Liver (tissue), 3 donors: ENCODE measurements at regions not wholly inside any gene's neighbourhood (a gene's known extent, or its start where the extent isn't known, plus 50 kb on each side); places are given as distances from the start of the nearest gene placed in this dataset.

Experiments
- EGR1 ChIP-seq, 2 donors: IDR thresholded peaks; 2 replicates each; pipeline ENCODE4 v1.6.1; 2016 to 2018; ENCODE audit warnings: antibody characterized with exemption in 2 of 2, low read depth in 2 of 2
- FOXA1 ChIP-seq: IDR thresholded peaks from 2 replicates; pipeline ENCODE4 v1.6.1; 2016; ENCODE audit warnings: antibody characterized with exemption
- GABPA ChIP-seq, 2 donors: IDR thresholded peaks in 1 of 2; conservative IDR thresholded peaks in 1 of 2; 2 replicates each; pipeline ENCODE4 v1.6.1; 2016; ENCODE audit warnings: antibody characterized with exemption in 2 of 2, mild to moderate bottlenecking in 1 of 2, moderate library complexity in 1 of 2
- HNF4A ChIP-seq, 2 donors: conservative IDR thresholded peaks; 2 replicates each; pipeline ENCODE4 v1.6.1; 2016; ENCODE audit warnings: antibody characterized with exemption in 2 of 2, mild to moderate bottlenecking in 2 of 2
- JUND ChIP-seq, 2 donors: IDR thresholded peaks; 2 replicates each; pipeline ENCODE4 v1.6.1; 2016; ENCODE audit warnings: antibody characterized with exemption in 2 of 2
- RAD21 ChIP-seq, 2 donors: IDR thresholded peaks; 2 replicates each; pipeline ENCODE4 v1.6.1; 2016; ENCODE audit warnings: antibody characterized with exemption in 2 of 2, mild to moderate bottlenecking in 2 of 2
- RXRA ChIP-seq, 2 donors: IDR thresholded peaks; 2 replicates each; pipeline ENCODE4 v1.6.1; 2017 to 2018; ENCODE audit warnings: antibody characterized with exemption in 2 of 2, mild to moderate bottlenecking in 1 of 2
- SP1 ChIP-seq: IDR thresholded peaks from 2 replicates; pipeline ENCODE4 v1.6.1; 2018; ENCODE audit warnings: antibody characterized with exemption, mild to moderate bottlenecking
- YY1 ChIP-seq: IDR thresholded peaks from 2 replicates; pipeline ENCODE4 v1.6.1; 2016; ENCODE audit warnings: antibody characterized with exemption, mild to moderate bottlenecking
- TF ChIP-seq, protein P1 (sequence below): IDR thresholded peaks from 2 replicates; pipeline ENCODE4 v1.6.1; 2016; ENCODE audit warnings: antibody characterized with exemption, mild to moderate bottlenecking
- TF ChIP-seq, protein P2 (sequence below): fragments of 150-350 bp; IDR thresholded peaks from 2 replicates; pipeline ENCODE4 v1.5.1; 2017; ENCODE audit warnings: improper control_type of control experiment, low read depth, low read length; ENCODE audit not compliant: missing input control
- TF ChIP-seq, protein P3 (sequence below): IDR thresholded peaks from 2 replicates; pipeline ENCODE4 v1.6.1; 2016; ENCODE audit warnings: antibody characterized with exemption
- TF ChIP-seq, protein P4 (sequence below): IDR thresholded peaks from 2 replicates; pipeline ENCODE4 v1.6.1; 2016; ENCODE audit warnings: antibody characterized with exemption
- TF ChIP-seq, protein P5 (sequence below): IDR thresholded peaks from 2 replicates; pipeline ENCODE4 v1.6.1; 2016; ENCODE audit warnings: antibody characterized with exemption
- donor health status: healthy.
- donor health status: healthy.

DNA sequence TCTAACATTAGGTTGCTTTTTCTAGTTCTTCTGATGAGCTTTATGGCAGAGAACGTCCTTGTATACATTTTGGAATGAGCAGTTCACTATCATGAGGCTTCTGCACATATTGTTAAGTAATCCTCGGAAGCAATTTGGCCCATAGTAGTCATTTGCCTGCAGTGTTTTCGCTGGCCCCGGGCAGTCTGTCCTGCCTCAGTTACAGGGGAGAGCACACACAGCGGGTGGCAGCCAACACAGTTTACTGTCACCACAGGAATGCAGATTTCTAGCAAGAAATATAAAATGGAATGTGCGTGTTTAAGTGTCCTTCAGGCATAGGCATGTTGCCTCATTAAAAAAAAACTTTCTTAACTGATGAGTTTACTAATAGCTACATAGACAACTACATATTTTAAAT, 71.5 kb upstream of the GJB6 start:
- TF ChIP-seq YY1, result no peak
- TF ChIP-seq, protein P1, sequence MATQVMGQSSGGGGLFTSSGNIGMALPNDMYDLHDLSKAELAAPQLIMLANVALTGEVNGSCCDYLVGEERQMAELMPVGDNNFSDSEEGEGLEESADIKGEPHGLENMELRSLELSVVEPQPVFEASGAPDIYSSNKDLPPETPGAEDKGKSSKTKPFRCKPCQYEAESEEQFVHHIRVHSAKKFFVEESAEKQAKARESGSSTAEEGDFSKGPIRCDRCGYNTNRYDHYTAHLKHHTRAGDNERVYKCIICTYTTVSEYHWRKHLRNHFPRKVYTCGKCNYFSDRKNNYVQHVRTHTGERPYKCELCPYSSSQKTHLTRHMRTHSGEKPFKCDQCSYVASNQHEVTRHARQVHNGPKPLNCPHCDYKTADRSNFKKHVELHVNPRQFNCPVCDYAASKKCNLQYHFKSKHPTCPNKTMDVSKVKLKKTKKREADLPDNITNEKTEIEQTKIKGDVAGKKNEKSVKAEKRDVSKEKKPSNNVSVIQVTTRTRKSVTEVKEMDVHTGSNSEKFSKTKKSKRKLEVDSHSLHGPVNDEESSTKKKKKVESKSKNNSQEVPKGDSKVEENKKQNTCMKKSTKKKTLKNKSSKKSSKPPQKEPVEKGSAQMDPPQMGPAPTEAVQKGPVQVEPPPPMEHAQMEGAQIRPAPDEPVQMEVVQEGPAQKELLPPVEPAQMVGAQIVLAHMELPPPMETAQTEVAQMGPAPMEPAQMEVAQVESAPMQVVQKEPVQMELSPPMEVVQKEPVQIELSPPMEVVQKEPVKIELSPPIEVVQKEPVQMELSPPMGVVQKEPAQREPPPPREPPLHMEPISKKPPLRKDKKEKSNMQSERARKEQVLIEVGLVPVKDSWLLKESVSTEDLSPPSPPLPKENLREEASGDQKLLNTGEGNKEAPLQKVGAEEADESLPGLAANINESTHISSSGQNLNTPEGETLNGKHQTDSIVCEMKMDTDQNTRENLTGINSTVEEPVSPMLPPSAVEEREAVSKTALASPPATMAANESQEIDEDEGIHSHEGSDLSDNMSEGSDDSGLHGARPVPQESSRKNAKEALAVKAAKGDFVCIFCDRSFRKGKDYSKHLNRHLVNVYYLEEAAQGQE, result no peak
- TF ChIP-seq, protein P2, sequence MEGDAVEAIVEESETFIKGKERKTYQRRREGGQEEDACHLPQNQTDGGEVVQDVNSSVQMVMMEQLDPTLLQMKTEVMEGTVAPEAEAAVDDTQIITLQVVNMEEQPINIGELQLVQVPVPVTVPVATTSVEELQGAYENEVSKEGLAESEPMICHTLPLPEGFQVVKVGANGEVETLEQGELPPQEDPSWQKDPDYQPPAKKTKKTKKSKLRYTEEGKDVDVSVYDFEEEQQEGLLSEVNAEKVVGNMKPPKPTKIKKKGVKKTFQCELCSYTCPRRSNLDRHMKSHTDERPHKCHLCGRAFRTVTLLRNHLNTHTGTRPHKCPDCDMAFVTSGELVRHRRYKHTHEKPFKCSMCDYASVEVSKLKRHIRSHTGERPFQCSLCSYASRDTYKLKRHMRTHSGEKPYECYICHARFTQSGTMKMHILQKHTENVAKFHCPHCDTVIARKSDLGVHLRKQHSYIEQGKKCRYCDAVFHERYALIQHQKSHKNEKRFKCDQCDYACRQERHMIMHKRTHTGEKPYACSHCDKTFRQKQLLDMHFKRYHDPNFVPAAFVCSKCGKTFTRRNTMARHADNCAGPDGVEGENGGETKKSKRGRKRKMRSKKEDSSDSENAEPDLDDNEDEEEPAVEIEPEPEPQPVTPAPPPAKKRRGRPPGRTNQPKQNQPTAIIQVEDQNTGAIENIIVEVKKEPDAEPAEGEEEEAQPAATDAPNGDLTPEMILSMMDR, result no peak
- TF ChIP-seq, protein P3, sequence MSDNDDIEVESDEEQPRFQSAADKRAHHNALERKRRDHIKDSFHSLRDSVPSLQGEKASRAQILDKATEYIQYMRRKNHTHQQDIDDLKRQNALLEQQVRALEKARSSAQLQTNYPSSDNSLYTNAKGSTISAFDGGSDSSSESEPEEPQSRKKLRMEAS, result no peak
- no peak for TF ChIP-seq FOXA1
- TF ChIP-seq, protein P4, sequence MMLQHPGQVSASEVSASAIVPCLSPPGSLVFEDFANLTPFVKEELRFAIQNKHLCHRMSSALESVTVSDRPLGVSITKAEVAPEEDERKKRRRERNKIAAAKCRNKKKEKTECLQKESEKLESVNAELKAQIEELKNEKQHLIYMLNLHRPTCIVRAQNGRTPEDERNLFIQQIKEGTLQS, result no peak
- TF ChIP-seq SP1, result no peak
- TF ChIP-seq, protein P5, sequence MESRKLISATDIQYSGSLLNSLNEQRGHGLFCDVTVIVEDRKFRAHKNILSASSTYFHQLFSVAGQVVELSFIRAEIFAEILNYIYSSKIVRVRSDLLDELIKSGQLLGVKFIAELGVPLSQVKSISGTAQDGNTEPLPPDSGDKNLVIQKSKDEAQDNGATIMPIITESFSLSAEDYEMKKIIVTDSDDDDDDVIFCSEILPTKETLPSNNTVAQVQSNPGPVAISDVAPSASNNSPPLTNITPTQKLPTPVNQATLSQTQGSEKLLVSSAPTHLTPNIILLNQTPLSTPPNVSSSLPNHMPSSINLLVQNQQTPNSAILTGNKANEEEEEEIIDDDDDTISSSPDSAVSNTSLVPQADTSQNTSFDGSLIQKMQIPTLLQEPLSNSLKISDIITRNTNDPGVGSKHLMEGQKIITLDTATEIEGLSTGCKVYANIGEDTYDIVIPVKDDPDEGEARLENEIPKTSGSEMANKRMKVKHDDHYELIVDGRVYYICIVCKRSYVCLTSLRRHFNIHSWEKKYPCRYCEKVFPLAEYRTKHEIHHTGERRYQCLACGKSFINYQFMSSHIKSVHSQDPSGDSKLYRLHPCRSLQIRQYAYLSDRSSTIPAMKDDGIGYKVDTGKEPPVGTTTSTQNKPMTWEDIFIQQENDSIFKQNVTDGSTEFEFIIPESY, result no peak
- TF ChIP-seq GABPA (IDR thresholded peaks at IDR 0.05 in 1 of 2, conservative IDR thresholded peaks at IDR 0.05 in 1 of 2), result no peak
- TF ChIP-seq RAD21 (IDR thresholded peaks at IDR 0.05), result no peak
- TF ChIP-seq RXRA (IDR thresholded peaks at IDR 0.05), result no peak
- no peak for TF ChIP-seq HNF4A (conservative IDR thresholded peaks at IDR 0.05)
- TF ChIP-seq JUND (IDR thresholded peaks at IDR 0.05), result no peak
- no peak for TF ChIP-seq EGR1 (IDR thresholded peaks at IDR 0.05; ENCODE audit: low read depth in 2 of 2)
